ENCODE measurements at regions not wholly inside any gene's neighbourhood (a gene's known extent, or its start where the extent isn't known, plus 50 kb on each side); places are given as distances from the start of the nearest gene placed in this dataset.

DNA sequence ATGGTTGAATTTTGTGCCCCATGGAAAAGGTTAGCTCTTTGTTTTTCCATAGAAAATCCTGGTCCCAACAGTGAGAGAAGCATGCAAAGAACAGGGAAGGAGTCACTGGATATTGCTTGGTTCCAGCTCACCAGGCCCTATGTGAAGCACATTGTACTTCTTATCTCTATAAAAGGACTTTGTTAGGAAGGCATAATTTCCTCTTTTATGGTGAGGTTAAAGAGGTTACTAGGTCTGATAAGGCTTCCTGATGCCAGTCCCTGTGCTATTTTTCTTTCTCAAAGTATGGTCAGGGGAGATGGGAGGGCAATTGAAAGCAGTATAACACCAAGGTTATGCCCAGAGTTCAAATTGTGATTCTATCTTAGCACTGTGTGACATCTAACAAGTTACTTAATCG is 162.6 kb downstream of the KIF18A start:
- Histone ChIP-seq H3K23me2 (ENCODE audit: low read depth, low read length) (no peaks in the 10 kb centered on the region), H2BK20ac (ENCODE audit: low read length) (no peak overlapping the region), H2AFZ (ENCODE audit: low read length) (no peak overlapping the region), H2BK120ac (replicated peaks; ENCODE audit: low read depth, low read length) (no peak overlapping the region), H3K36me3 (ENCODE audit: control insufficient read depth in 2 of 4, insufficient read depth in 4 of 4, low read length in 3 of 4) (no peaks in the 10 kb centered on the region), H3K27ac (ENCODE audit: low read depth, low read length) (no peak overlapping the region), H2BK12ac (ENCODE audit: low read depth, low read length) (no peak overlapping the region), H3K27me3 (replicated peaks in 1 of 4; ENCODE audit: control insufficient read depth in 3 of 4, extremely low read depth in 1 of 4, insufficient read depth in 3 of 4, low read length in 3 of 4) (no peaks in the 10 kb centered on the region), H3K4me1 (replicated peaks in 1 of 4; ENCODE audit: control insufficient read depth in 3 of 4, insufficient read depth in 4 of 4, low read length in 3 of 4) (no peaks in the 10 kb centered on the region; a peak in 1 of 7 replicates), H4K8ac (ENCODE audit: extremely low read depth, insufficient read depth, low read length) (no peak overlapping the region), H2BK5ac (ENCODE audit: low read depth, low read length) (no peak overlapping the region), H3K4me2 (ENCODE audit: insufficient read depth in 1 of 2, low read depth in 2 of 2, low read length in 2 of 2) (no peak overlapping the region), H3K79me1 (ENCODE audit: low read depth, low read length) (no peaks in the 10 kb centered on the region), H3K9me3 (ENCODE audit: insufficient read depth in 2 of 2, low read depth in 1 of 2, low read length in 1 of 2) (no peaks in the 10 kb centered on the region), H3K56ac (replicated peaks; ENCODE audit: insufficient read length, low read depth, low read length) (no peak overlapping the region), H3K23ac (ENCODE audit: insufficient read length) (no peak overlapping the region), H2AK5ac (ENCODE audit: low read depth, low read length) (no peak overlapping the region), H3K18ac (ENCODE audit: extremely low read depth, low read length) (no peak overlapping the region), H4K5ac (ENCODE audit: insufficient read length, low read depth, low read length) (no peak overlapping the region), H3K9ac (replicated peaks in 1 of 4; ENCODE audit: extremely low read depth in 1 of 4, low read depth in 3 of 4, low read length in 3 of 4) (no peak overlapping the region), H3K14ac (ENCODE audit: insufficient read length) (no peak overlapping the region), H3K79me2 (ENCODE audit: control insufficient read depth in 1 of 2, insufficient read depth in 2 of 2, low read length in 2 of 2) (no peaks in the 10 kb centered on the region), H2BK15ac (ENCODE audit: low read length) (no peak overlapping the region), H4K20me1 (replicated peaks in 1 of 2; ENCODE audit: control insufficient read depth in 1 of 2, insufficient read depth in 2 of 2, low read length in 2 of 2) (no peaks in the 10 kb centered on the region), H3K4ac (replicated peaks; ENCODE audit: insufficient read length, low read depth, low read length) (no peak overlapping the region), H3K4me3 (ENCODE audit: extremely low read depth in 1 of 4, insufficient read depth in 2 of 4, low read depth in 3 of 4, low read length in 4 of 4) (no peak overlapping the region), H4K91ac (replicated peaks; ENCODE audit: insufficient read length, low read length) (no peak overlapping the region)
- ChIA-PET CTCF (ENCODE audit: partially characterized antibody) (interaction anchor here (0.6 kb wide), 2 partner anchors 491 to 695 kb away, joined by 3 read pairs; no protein-coding TSS in a partner anchor), POLR2A (ENCODE audit: partially characterized antibody) (no interaction called here)
- FAIRE-seq = no peak
- DNase-seq (ENCODE audit: low read depth in 1 of 2, low spot score in 2 of 2) = no peak
- 92% methylated on average over 1 of the region's 1 CpG; no CpG with 5 or more reads in 1 of the 2 experiments for WGBS, 2 experiments (ENCODE audit: extremely low coverage in 1 of 2, insufficient coverage in 1 of 2, insufficient read length in 1 of 2, insufficient replicate concordance in 2 of 2, low coverage in 1 of 2, low lambda C conversion rate in 2 of 2, missing lambda C conversion rate in 1 of 2)
- TF ChIP-seq GABPA (IDR thresholded peaks at IDR 0.05; ENCODE audit: borderline replicate concordance, insufficient read depth, low read length) (no peak), BRCA1 (IDR thresholded peaks at IDR 0.05; ENCODE audit: low read depth, low read length) (no peak), EP300 (IDR thresholded peaks at IDR 0.05; ENCODE audit: borderline replicate concordance in 1 of 2, low read depth in 2 of 2, low read length in 2 of 2) (no peak), BCL11A (IDR thresholded peaks at IDR 0.05; ENCODE audit: low read depth in 2 of 2, low read length in 2 of 2) (no peak), SIN3A (conservative IDR thresholded peaks at IDR 0.05 in 1 of 2, IDR thresholded peaks at IDR 0.05 in 1 of 2; ENCODE audit: low read depth in 1 of 2, low read length in 2 of 2) (no peak), FOSL1 (IDR thresholded peaks at IDR 0.05; ENCODE audit: insufficient read depth, low read depth, low read length) (no peak), HDAC2 (IDR thresholded peaks at IDR 0.05; ENCODE audit: borderline replicate concordance in 1 of 2, low read depth in 2 of 2, low read length in 2 of 2) (no peak), BACH1 (IDR thresholded peaks at IDR 0.05; ENCODE audit: low read length) (no peak), RAD21 (IDR thresholded peaks at IDR 0.05 in 1 of 2, conservative IDR thresholded peaks at IDR 0.05 in 1 of 2; ENCODE audit: low read depth in 2 of 2, low read length in 2 of 2) (no peak), KDM1A (IDR thresholded peaks at IDR 0.05; ENCODE audit: borderline replicate concordance, low read length) (no peak), CREB1 (IDR thresholded peaks at IDR 0.05) (no peak), EZH2 (IDR thresholded peaks at IDR 0.05; ENCODE audit: low read depth, low read length, severe bottlenecking) (no peak)
- TF ChIP-seq, protein P1, sequence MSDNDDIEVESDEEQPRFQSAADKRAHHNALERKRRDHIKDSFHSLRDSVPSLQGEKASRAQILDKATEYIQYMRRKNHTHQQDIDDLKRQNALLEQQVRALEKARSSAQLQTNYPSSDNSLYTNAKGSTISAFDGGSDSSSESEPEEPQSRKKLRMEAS (IDR thresholded peaks at IDR 0.05) = no peak
